ENCODE measurements at regions not wholly inside any gene's neighbourhood (a gene's known extent, or its start where the extent isn't known, plus 50 kb on each side); places are given as distances from the start of the nearest gene placed in this dataset.

- intact Hi-C loops (cut with DNase I): no loop called here
- H3K4me3 ChIP-seq: peak overlapping the region; percentile 7 to 9
- peaks cover 0 to 16% of the 10 kb centered on the region in 2 donors for H3K4me1 ChIP-seq
- no peaks in the 10 kb centered on the region for H3K36me3 ChIP-seq
- TF ChIP-seq CTCF (IDR thresholded peaks at IDR 0.05): no peak
- H3K27me3 ChIP-seq: no peaks in the 10 kb centered on the region
- H3K9me3 ChIP-seq: peaks cover 0 to 7% of the 10 kb centered on the region in 2 donors
- peak in 1 of 2 donors; percentile 71 for DNase-seq (ENCODE audit: low spot score in 2 of 2)
- H3K27ac ChIP-seq: peak overlapping the region; percentile 71 to 82
Measured at GRCh38 chr10:31157123-31158010, 125.7 kb upstream of the ZNF438 start.

- Histone ChIP-seq H3K4me3 (peak overlapping the region; percentile 7 to 9), H3K27ac (peak overlapping the region; percentile 71 to 82), H3K36me3 (no peaks in the 10 kb centered on the region), H3K4me1 (peaks cover 0 to 13% of the 10 kb centered on the region in 2 donors), H3K27me3 (no peaks in the 10 kb centered on the region), H3K9me3 (peaks cover 0 to 7% of the 10 kb centered on the region in 2 donors)
- DNase-seq (ENCODE audit: low spot score in 2 of 2): no peak
- intact Hi-C loops (cut with DNase I): no loop called here
- no peak for TF ChIP-seq CTCF (IDR thresholded peaks at IDR 0.05)
Measured at GRCh38 chr10:31158011-31158658, 126.5 kb upstream of the ZNF438 start.

GRCh38 chr10:31166606-31167005 is 134.9 kb upstream of the ZNF438 start:
- no peak for DNase-seq (ENCODE audit: low spot score in 2 of 2)
- Histone ChIP-seq H3K9me3 (no peaks in the 10 kb centered on the region), H3K27me3 (no peaks in the 10 kb centered on the region), H3K4me1 (no peaks in the 10 kb centered on the region), H3K36me3 (no peaks in the 10 kb centered on the region), H3K27ac (no peak overlapping the region), H3K4me3 (no peak overlapping the region)
- intact Hi-C loops (cut with DNase I): no loop called here
- TF ChIP-seq CTCF (IDR thresholded peaks at IDR 0.05): no peak

- peaks cover 0 to 8% of the 10 kb centered on the region in 2 donors for H3K9me3 ChIP-seq
- intact Hi-C loops (cut with DNase I): no loop called here
- TF ChIP-seq CTCF (IDR thresholded peaks at IDR 0.05): no peak
- no peak for DNase-seq (ENCODE audit: low spot score in 2 of 2)
- H3K4me3 ChIP-seq: no peak overlapping the region
- H3K27ac ChIP-seq: no peak overlapping the region
- H3K27me3 ChIP-seq: no peaks in the 10 kb centered on the region
- H3K36me3 ChIP-seq: no peaks in the 10 kb centered on the region
- H3K4me1 ChIP-seq: no peaks in the 10 kb centered on the region
Measured at GRCh38 chr10:31170636-31171035, 139.0 kb upstream of the ZNF438 start.

- H3K4me3 ChIP-seq: no peak overlapping the region
- H3K27me3 ChIP-seq: no peaks in the 10 kb centered on the region
- H3K9me3 ChIP-seq: peaks cover 0 to 11% of the 10 kb centered on the region in 2 donors
- DNase-seq (ENCODE audit: low spot score in 2 of 2): no peak
- H3K27ac ChIP-seq: no peak overlapping the region
- no peaks in the 10 kb centered on the region for H3K4me1 ChIP-seq
- TF ChIP-seq CTCF (IDR thresholded peaks at IDR 0.05): no peak
- H3K36me3 ChIP-seq: no peaks in the 10 kb centered on the region
- intact Hi-C loops (cut with DNase I): no loop called here
Measured at GRCh38 chr10:31171402-31172083, 139.9 kb upstream of the ZNF438 start.

All from ascending aorta (tissue), 2 donors.